K562 (cell line): ENCODE measurements at regions not wholly inside any gene's neighbourhood (a gene's known extent, or its start where the extent isn't known, plus 50 kb on each side); places are given as distances from the start of the nearest gene placed in this dataset. TPM values are rescaled to one million over a fixed set of nuclear protein-coding genes. Genes with fewer than 3 reads are reported as not detected.

ENCODE experiments used
- small RNA-seq: library from RNA; depleted of rRNA; stranded (forward); fragments of <200 nt; gene quantifications from one replicate; pipeline ENCODE3, GENCODE V24; 2014

Small RNAs in the stretch of these regions (small RNA-seq; reads per million reads assigned to genes)
- not detected for gene AC008740.2
